HG02970 (cell line): ENCODE measurements at regions not wholly inside any gene's neighbourhood (a gene's known extent, or its start where the extent isn't known, plus 50 kb on each side); places are given as distances from the start of the nearest gene placed in this dataset.

ENCODE experiments used
- ATAC-seq: cut with Tn5 transposase; IDR thresholded peaks from one replicate; pipeline ENCODE4 v1.9.1; 2021; ENCODE audit warnings: mild to moderate bottlenecking, moderate library complexity, moderate number of reproducible peaks; ENCODE audit not compliant: unreplicated experiment, low FRiP score

GRCh38 chr3:195003006-195003892, 267.7 kb downstream of the XXYLT1 start:
- no peak for ATAC-seq

GRCh38 chr3:195003893-195004289, 267.1 kb downstream of the XXYLT1 start:
- ATAC-seq = no peak

GRCh38 chr3:195004512-195005250, 266.3 kb downstream of the XXYLT1 start:
- no peak for ATAC-seq

- no peak for ATAC-seq
Measured at GRCh38 chr3:195005251-195005620, 265.7 kb downstream of the XXYLT1 start.

- ATAC-seq = no peak
Measured at GRCh38 chr3:195005759-195006510, 265.0 kb downstream of the XXYLT1 start.

- ATAC-seq = no peak
Measured at GRCh38 chr3:195007151-195007550, 263.8 kb downstream of the XXYLT1 start.

- ATAC-seq = no peak
Measured at GRCh38 chr3:195007766-195008165, 263.2 kb downstream of the XXYLT1 start.

- ATAC-seq = no peak
Measured at GRCh38 chr3:195008816-195009215, 262.1 kb downstream of the XXYLT1 start.

GRCh38 chr3:195009616-195010015, 261.3 kb downstream of the XXYLT1 start:
- no peak for ATAC-seq

GRCh38 chr3:195010551-195011100, 260.3 kb downstream of the XXYLT1 start:
- no peak for ATAC-seq

GRCh38 chr3:195011231-195011834, 259.6 kb downstream of the XXYLT1 start:
- ATAC-seq = no peak

GRCh38 chr3:195012100-195012499, 258.9 kb downstream of the XXYLT1 start:
- ATAC-seq = no peak

- ATAC-seq = no peak
Measured at GRCh38 chr3:195012571-195012970, 258.4 kb downstream of the XXYLT1 start.

GRCh38 chr3:195013411-195014361, 257.3 kb downstream of the XXYLT1 start:
- ATAC-seq = no peak

GRCh38 chr3:195015021-195015420, 255.9 kb downstream of the XXYLT1 start:
- no peak for ATAC-seq

- no peak for ATAC-seq
Measured at GRCh38 chr3:195017151-195017550, 253.8 kb downstream of the XXYLT1 start.
